A204.1 (cell line): ENCODE measurements at regions not wholly inside any gene's neighbourhood (a gene's known extent, or its start where the extent isn't known, plus 50 kb on each side); places are given as distances from the start of the nearest gene placed in this dataset.
"Not testable (repeated sequence)": the region's sequence is repeated elsewhere in the genome, so short reads cannot be mapped to it uniquely, and the experiment has no call there.

Experiments
- FAIRE-seq: peaks from 2 replicates; lab custom pipeline; 2012; peaks lifted over from hg19 to GRCh38; lab: Jason Lieb, UNC

GRCh38 chr15:20306497-20307106 lies 235.0 kb downstream of the GOLGA6L6 start:
- not testable (repeated sequence) for FAIRE-seq

- FAIRE-seq: not testable (repeated sequence)
Measured at GRCh38 chr15:20305912-20306311, 235.7 kb downstream of the GOLGA6L6 start.

DNA sequence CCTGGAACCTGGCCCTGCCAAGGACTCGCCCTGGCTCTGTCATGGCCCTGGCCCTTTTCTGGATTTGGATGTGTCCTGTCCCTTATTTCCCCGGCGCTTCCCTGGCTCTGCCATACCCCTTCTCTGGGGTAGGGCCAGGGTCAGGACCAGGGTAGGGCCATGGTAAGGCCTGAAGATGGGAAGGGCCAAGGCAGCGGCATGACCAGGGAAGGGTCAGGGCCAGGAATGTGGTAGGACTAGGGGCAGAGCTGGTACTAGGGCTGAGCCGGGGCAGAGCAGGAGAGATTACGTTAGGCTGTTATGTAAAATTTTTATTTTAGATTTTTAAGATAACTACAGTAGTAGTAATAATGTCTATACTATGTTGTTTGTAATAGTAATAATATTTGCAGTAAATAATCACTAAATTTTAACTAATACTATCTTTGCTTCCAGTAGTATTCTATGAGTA lies 236.6 kb downstream of the GOLGA6L6 start:
- FAIRE-seq: not testable (repeated sequence)

DNA sequence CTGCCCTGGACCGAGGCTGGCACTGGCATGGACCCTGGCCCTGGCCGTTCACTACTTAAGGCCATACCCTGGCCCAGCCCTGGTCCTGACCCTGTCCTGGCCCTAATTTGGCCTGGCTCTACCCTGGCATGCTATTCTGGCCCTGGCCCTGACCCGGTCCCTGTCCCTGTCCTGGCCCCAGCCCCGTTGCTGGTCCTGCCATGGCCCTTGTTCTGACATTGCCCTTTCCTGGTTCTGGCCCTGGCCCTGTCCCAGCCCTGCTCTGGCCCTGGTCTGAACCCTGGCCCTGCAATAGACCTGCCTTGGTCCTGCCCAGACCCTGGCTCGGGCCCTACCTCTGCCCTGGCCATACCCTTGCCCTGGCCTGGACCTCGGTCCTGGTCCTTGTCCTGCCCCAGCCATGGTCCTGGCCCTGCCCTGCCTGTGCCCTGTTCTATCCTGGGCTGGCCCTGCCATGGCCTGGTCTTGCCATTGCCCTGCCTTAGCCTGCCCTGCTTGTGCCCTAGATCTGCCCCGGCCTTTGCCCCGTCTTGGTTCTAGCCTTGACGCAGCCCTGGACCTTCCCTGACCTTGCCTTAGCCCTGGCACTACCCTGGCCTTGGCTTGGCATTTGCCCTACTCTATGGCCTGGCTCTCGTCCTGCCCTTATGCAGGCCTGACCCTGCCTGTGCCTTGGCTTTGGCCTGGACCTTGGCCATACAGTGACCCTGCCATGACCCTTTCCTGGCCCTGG lies 237.2 kb downstream of the GOLGA6L6 start:
- not testable (repeated sequence) for FAIRE-seq

- not testable (repeated sequence) for FAIRE-seq
Measured at GRCh38 chr15:20303248-20304171, 238.1 kb downstream of the GOLGA6L6 start.

DNA sequence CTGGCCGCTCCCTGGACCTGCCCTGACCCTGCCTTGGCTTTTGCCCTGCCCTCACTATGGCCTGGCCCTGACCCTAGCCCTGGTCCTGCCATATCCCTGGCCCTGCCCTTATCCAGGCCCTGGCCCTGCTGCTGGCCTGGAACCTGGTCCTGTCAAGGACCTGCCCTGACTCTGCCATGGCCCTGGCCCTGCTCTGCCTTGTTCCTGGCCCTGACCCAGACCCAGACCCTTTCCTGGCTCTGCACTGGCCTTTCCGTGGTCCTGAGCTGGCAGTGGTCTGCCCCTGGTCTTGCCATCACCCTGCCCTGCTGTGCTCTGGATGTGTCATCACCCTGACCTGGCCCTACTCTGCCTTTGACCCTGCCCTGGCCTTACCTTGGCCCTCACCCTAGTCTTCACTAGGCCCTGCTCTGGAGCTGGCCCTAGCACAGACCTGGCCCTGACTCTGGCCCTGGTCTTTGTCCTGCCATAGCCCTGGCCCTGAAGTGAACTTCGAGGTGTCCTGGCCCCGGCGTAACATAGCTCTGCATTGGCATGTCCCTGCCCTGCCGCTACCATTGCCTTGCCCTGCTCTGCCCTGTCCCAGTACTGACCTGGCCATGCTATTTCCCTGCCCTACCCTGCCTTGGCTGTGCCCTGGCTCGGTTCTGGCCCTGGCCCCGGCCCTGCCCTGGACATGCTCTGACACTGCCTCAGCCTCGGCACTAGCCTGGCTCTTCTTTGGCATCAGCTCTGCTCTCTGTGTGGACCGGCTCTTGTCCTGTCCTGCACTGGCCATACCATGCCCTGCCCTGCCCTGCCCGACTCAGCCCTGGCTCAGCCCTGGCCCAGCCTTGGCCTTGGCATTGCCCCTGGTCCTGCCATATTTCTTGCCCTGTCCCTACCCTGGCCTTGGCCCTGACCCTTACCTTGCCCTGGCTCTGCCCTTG lies 239.2 kb downstream of the GOLGA6L6 start:
- FAIRE-seq: not testable (repeated sequence)

- FAIRE-seq: not testable (repeated sequence)
Measured at GRCh38 chr15:20301471-20302081, 240.0 kb downstream of the GOLGA6L6 start.

DNA sequence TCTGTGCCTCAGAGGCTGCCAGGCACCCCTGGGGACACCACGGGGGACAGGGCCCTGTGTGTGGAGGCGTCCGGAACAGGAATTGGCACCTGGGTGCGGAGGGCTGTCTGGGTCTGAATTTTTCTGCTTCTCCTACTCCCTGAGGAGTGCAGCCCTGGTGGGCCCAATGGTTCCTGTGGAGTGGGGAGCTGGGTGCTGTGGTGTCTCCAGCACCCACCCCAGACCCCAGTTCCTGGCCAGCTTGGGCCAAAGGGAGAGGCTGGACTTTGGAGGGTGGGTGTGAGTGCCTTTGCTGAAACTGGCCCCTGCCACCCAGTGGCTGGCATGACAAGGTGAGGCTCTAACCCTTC lies 240.6 kb downstream of the GOLGA6L6 start:
- not testable (repeated sequence) for FAIRE-seq

- FAIRE-seq: not testable (repeated sequence)
Measured at GRCh38 chr15:20300351-20301040, 241.1 kb downstream of the GOLGA6L6 start.

- FAIRE-seq: not testable (repeated sequence)
Measured at GRCh38 chr15:20297603-20298123, 243.9 kb downstream of the GOLGA6L6 start.

DNA sequence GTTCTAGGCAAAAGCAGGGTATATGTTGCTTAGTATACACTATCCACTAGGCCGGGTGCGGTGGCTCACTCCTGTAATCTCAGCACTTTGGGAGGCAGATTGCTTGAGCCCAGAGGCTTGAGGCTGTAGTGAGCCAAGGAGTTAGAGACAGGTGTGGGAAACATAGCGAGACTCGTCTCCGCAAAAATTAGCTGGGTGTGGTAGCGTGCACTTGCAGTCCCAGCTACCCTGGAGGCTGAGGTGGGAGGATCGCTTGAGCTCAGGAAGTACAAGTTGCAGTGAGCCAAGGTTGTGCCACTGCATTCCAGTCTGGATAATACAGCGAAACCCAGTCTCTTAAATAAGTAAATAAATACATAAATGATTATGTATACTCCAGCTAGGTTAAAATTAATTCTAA lies 245.3 kb downstream of the GOLGA6L6 start:
- FAIRE-seq: not testable (repeated sequence)

GRCh38 chr15:20295238-20295811 lies 246.3 kb downstream of the GOLGA6L6 start:
- FAIRE-seq: no peak

GRCh38 chr15:20294651-20295237 lies 246.9 kb downstream of the GOLGA6L6 start:
- FAIRE-seq: no peak

- not testable (repeated sequence) for FAIRE-seq
Measured at GRCh38 chr15:20292422-20293005, 249.1 kb downstream of the GOLGA6L6 start.

DNA sequence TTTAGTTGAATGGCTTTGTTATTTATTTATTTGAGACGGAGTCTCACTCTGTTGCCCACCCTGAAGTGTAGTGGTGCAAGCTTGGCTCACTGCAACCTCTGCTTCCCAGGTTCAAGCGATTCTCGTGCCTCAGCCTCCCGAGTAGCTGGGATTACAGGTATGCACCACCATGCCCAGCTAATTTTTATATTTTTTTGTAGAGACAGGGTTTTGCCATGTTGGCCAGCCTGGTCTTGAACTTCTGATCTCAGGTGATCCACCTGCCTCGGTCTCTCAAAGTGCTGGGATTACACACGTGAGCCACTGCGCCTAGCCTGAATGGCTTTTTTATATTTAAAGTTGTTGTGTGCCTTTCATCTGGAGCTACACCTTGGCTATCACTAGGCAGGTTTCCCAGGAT lies 250.0 kb downstream of the GOLGA6L6 start:
- FAIRE-seq: not testable (repeated sequence)

DNA sequence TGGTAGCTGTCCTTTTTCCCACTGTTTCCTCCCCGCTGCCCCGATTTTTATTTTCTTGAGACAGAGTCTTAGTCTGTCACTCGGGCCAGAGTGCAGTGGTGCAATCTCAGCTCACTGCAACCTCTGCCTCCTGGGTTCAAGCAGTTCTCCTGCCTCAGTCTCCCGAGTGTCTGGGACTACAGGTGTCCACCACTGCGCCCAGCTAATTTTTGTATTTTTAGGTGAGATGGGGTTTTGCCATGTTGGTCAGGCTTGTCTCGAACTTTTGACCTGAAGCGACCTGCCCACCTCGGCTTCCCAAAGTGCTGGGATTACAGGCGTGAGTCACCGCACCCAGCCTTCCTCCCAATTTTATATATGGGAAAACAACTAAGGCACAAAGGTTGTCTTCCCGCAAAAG lies 251.0 kb downstream of the GOLGA6L6 start:
- FAIRE-seq: not testable (repeated sequence)

- not testable (repeated sequence) for FAIRE-seq
Measured at GRCh38 chr15:20289538-20290103, 252.0 kb downstream of the GOLGA6L6 start.

GRCh38 chr15:20288800-20289537 lies 252.6 kb downstream of the GOLGA6L6 start:
- FAIRE-seq: not testable (repeated sequence)
